HEK293 (cell line): ENCODE measurements at regions not wholly inside any gene's neighbourhood (a gene's known extent, or its start where the extent isn't known, plus 50 kb on each side); places are given as distances from the start of the nearest gene placed in this dataset.

Experiments used
- KLF9 ChIP-seq: fragments of 450-650 bp; formaldehyde crosslinking; IDR thresholded peaks from 2 replicates; pipeline ENCODE4 v1.5.1; 2016; ENCODE audit warnings: missing biosample characterization, missing genetic modification characterization, low read depth
- ZNF211 ChIP-seq: fragments of 450-650 bp; formaldehyde crosslinking; IDR thresholded peaks from 2 replicates; pipeline ENCODE4 v1.5.1; 2016; ENCODE audit warnings: low read depth, missing biosample characterization, missing genetic modification characterization
- ZNF223 ChIP-seq: fragments of 450-650 bp; formaldehyde crosslinking; IDR thresholded peaks from 2 replicates; pipeline ENCODE4 v1.5.1; 2016; ENCODE audit warnings: missing biosample characterization, missing genetic modification characterization
- ZNF423 ChIP-seq: fragments of 450-650 bp; formaldehyde crosslinking; IDR thresholded peaks from 2 replicates; pipeline ENCODE4 v1.5.1; 2016; ENCODE audit warnings: missing biosample characterization, missing genetic modification characterization
- ZNF792 ChIP-seq: fragments of 450-650 bp; formaldehyde crosslinking; IDR thresholded peaks from 2 replicates; pipeline ENCODE4 v1.5.1; 2016; ENCODE audit warnings: missing biosample characterization, missing genetic modification characterization
- TF ChIP-seq, protein P1 (sequence below): fragments of 450-650 bp; formaldehyde crosslinking; IDR thresholded peaks from 2 replicates; pipeline ENCODE4 v1.5.1; 2016; ENCODE audit warnings: missing biosample characterization, missing genetic modification characterization

DNA sequence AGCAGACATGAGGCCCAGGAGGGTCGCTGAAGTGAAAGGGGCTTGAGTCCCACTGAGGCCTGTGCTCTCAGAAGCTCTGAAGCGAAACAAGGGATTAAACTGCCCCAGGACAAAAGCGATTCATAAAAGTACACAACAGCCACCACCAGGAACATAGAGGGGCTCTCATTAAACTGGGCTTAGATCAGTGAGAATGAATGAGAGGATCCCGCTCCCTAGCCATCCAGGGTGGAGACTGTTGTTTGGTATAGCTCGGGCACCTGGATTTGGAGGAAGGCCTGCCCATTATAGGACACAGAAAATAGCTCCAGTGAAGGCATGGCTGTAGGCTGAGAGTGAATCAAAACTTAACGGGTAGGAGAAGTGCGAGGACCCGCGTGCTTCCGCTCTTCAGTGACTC, 91.6 kb upstream of the TAB2 start:
- TF ChIP-seq ZNF423 (tag by site-specific recombination) (no peak), ZNF223 (tag by site-specific recombination) (no peak), KLF9 (tag by site-specific recombination) (no peak), ZNF792 (tag by site-specific recombination) (no peak), ZNF211 (no peak)
- TF ChIP-seq, protein P1, sequence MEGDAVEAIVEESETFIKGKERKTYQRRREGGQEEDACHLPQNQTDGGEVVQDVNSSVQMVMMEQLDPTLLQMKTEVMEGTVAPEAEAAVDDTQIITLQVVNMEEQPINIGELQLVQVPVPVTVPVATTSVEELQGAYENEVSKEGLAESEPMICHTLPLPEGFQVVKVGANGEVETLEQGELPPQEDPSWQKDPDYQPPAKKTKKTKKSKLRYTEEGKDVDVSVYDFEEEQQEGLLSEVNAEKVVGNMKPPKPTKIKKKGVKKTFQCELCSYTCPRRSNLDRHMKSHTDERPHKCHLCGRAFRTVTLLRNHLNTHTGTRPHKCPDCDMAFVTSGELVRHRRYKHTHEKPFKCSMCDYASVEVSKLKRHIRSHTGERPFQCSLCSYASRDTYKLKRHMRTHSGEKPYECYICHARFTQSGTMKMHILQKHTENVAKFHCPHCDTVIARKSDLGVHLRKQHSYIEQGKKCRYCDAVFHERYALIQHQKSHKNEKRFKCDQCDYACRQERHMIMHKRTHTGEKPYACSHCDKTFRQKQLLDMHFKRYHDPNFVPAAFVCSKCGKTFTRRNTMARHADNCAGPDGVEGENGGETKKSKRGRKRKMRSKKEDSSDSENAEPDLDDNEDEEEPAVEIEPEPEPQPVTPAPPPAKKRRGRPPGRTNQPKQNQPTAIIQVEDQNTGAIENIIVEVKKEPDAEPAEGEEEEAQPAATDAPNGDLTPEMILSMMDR: no peak
